HEK293T (cell line): ENCODE measurements at regions not wholly inside any gene's neighbourhood (a gene's known extent, or its start where the extent isn't known, plus 50 kb on each side); places are given as distances from the start of the nearest gene placed in this dataset.

Experiments
- CTCF ChIA-PET: fragments of 350-600 bp; formaldehyde crosslinking; extraction: SDS; loops from one replicate; lab custom pipeline; 2021; ENCODE audit warnings: antibody characterized with exemption, inconsistent platforms; lab: Yijun Ruan, JAX
- POLR2A ChIA-PET: fragments of 350-600 bp; formaldehyde crosslinking; extraction: SDS; loops from one replicate; lab custom pipeline; 2020; ENCODE audit warnings: antibody characterized with exemption, inconsistent platforms; lab: Yijun Ruan, JAX
- DNase-seq: peaks from one replicate; pipeline ENCODE4 v3.0.0; 2012; ENCODE audit warnings: mixed read lengths; ENCODE audit errors: extremely low spot score
- ARNT ChIP-seq: fragments of 450-650 bp; IDR thresholded peaks from 2 replicates; pipeline ENCODE4 v1.6.1; 2017; ENCODE audit warnings: mild to moderate bottlenecking
- BHLHE40 ChIP-seq: fragments of 450-650 bp; IDR thresholded peaks from 2 replicates; pipeline ENCODE4 v1.6.1; 2016; ENCODE audit warnings: mild to moderate bottlenecking, moderate library complexity, borderline replicate concordance
- CTBP1 ChIP-seq: fragments of 450-650 bp; IDR thresholded peaks from 2 replicates; pipeline ENCODE4 v1.6.1; 2016; ENCODE audit warnings: borderline replicate concordance
- ELF4 ChIP-seq: fragments of 450-650 bp; IDR thresholded peaks from 2 replicates; pipeline ENCODE4 v1.6.1; 2017; ENCODE audit warnings: antibody characterized with exemption
- FOXA1 ChIP-seq: fragments of 450-650 bp; IDR thresholded peaks from 2 replicates; pipeline ENCODE4 v1.6.1; 2016; ENCODE audit warnings: mild to moderate bottlenecking
- FOXK2 ChIP-seq: fragments of 450-650 bp; IDR thresholded peaks from 2 replicates; pipeline ENCODE4 v1.6.1; 2016; ENCODE audit warnings: mild to moderate bottlenecking
- FOXM1 ChIP-seq: fragments of 450-650 bp; IDR thresholded peaks from 2 replicates; pipeline ENCODE4 v1.6.1; 2017; ENCODE audit warnings: mild to moderate bottlenecking, borderline replicate concordance
- HDGF ChIP-seq: fragments of 450-650 bp; IDR thresholded peaks from 2 replicates; pipeline ENCODE4 v1.6.1; 2017; ENCODE audit warnings: antibody characterized with exemption, borderline replicate concordance
- L3MBTL2 ChIP-seq: fragments of 450-650 bp; conservative IDR thresholded peaks from 2 replicates; pipeline ENCODE4 v1.6.1; 2016; ENCODE audit warnings: mild to moderate bottlenecking
- LEF1 ChIP-seq: fragments of 450-650 bp; IDR thresholded peaks from 2 replicates; pipeline ENCODE4 v1.6.1; 2017; ENCODE audit warnings: mild to moderate bottlenecking, borderline replicate concordance
- NFRKB ChIP-seq: fragments of 450-650 bp; IDR thresholded peaks from 2 replicates; pipeline ENCODE4 v1.6.1; 2016; ENCODE audit warnings: mild to moderate bottlenecking, moderate library complexity
- SP1 ChIP-seq: fragments of 450-650 bp; IDR thresholded peaks from 2 replicates; pipeline ENCODE4 v1.6.1; 2017
- SUZ12 ChIP-seq: fragments of 450-650 bp; IDR thresholded peaks from 2 replicates; pipeline ENCODE4 v1.6.1; 2016; ENCODE audit warnings: mild to moderate bottlenecking
- TARDBP ChIP-seq: fragments of 450-650 bp; IDR thresholded peaks from 2 replicates; pipeline ENCODE4 v1.6.1; 2016
- ZNF384 ChIP-seq: fragments of 450-650 bp; IDR thresholded peaks from 2 replicates; pipeline ENCODE4 v1.6.1; 2016
- TF ChIP-seq, protein P1 (sequence below): fragments of 450-650 bp; IDR thresholded peaks from 2 replicates; pipeline ENCODE4 v1.6.1; 2016

DNA sequence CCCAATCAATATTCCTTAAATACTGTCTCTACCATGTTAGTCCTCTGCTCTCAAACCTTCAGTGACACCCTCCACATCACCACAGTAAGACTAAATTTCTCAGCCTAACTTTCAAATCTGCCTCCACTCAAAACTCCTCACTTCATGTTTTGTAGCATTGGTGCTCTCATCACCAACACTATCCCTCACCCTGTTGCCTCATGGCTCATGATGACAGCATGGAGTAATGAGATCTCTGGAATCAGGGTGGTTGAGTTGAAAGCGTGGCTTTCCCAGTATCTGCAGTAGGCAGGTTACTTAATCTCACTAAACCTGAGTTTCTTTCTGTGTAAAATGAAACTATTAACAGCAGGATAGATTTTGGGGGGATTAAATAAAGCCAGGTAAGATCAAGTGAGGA is 621.4 kb downstream of the NYAP2 start:
- CTCF ChIA-PET: no interaction called here

DNA sequence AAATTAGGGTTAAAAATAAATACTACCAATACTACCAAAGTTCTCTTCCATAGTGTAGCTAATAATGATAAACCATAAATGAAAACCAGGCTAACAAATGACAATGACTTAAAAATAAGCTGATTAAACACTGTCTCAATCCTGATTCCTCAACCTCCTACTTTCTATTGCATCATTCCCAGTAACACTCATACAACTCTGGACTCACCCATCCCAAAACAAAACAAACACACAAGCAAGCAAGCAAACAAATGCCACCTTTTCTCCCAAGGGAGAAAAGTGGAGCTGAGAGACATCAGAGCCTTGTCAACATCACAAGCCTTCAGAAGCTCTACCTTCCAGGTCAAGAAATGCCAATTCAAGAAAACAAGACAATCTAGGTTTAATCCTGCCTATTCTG is 620.7 kb downstream of the NYAP2 start:
- DNase-seq: no peak
- TF ChIP-seq BHLHE40 (no peak), FOXA1 (no peak), ARNT (no peak), ZNF384 (no peak), ELF4 (no peak), HDGF (no peak), LEF1 (no peak), SP1 (no peak), FOXK2 (no peak), TARDBP (no peak)
- ChIA-PET POLR2A (no interaction called here), CTCF (no interaction called here)

More for the DNA sequence above, 621.4 kb downstream of the NYAP2 start:
- POLR2A ChIA-PET: no interaction called here
- DNase-seq: no peak
- TF ChIP-seq SUZ12 (no peak), HDGF (no peak), LEF1 (no peak), SP1 (no peak)

DNA sequence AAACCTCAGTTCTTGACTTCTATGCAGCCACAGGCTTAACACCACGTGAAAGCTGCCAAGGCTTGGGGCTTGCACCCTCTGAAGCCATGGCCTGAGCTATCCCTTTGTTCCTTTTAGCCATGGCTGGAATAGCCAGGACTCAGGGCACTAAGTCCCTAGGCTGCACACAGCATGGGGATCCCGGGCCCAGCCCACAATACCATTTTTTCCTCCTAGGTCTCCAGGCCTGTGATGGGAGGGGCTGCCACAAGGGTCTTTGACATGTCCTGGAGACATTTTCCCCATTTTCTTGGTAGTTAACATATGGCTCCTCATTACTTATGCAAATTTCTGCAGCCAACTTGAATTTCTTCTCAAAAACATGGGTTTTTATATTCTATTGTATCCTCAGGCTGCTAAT is 619.1 kb downstream of the NYAP2 start:
- no peak for DNase-seq
- ChIA-PET POLR2A (no interaction called here), CTCF (no interaction called here)
- no peak for TF ChIP-seq FOXK2
- TF ChIP-seq FOXA1: no peak
- TF ChIP-seq ARNT: no peak
- TF ChIP-seq TARDBP: no peak
- TF ChIP-seq SUZ12: no peak
- TF ChIP-seq, protein P1, sequence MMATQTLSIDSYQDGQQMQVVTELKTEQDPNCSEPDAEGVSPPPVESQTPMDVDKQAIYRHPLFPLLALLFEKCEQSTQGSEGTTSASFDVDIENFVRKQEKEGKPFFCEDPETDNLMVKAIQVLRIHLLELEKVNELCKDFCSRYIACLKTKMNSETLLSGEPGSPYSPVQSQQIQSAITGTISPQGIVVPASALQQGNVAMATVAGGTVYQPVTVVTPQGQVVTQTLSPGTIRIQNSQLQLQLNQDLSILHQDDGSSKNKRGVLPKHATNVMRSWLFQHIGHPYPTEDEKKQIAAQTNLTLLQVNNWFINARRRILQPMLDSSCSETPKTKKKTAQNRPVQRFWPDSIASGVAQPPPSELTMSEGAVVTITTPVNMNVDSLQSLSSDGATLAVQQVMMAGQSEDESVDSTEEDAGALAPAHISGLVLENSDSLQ: no peak
- TF ChIP-seq ZNF384: no peak
- TF ChIP-seq ELF4: no peak
- no peak for TF ChIP-seq HDGF
- no peak for TF ChIP-seq SP1
- no peak for TF ChIP-seq CTBP1
- TF ChIP-seq L3MBTL2: no peak
- no peak for TF ChIP-seq BHLHE40
- TF ChIP-seq NFRKB: no peak
- no peak for TF ChIP-seq FOXM1
- no peak for TF ChIP-seq LEF1

DNA sequence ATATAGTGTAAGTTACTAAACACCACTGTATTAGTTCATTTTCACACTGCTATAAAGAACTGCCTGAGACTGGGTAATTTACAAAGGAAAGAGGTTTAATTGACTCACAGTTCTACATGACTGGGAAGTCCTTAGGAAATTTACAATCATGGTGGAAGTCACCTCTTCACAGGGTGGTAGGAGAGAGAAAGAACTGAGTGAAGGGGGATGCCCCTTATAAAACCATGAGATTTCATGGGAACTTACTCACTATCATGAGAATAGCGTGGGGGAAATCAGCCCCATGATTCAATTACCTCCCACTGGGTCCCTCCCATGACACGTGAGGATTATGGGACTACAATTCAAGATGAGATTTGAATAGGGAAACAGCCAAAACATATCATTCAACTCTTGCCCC is 618.0 kb downstream of the NYAP2 start:
- TF ChIP-seq CTBP1 (no peak), FOXA1 (no peak), FOXK2 (no peak), SUZ12 (no peak), TARDBP (no peak), L3MBTL2 (no peak), BHLHE40 (no peak), LEF1 (no peak), ELF4 (no peak), ARNT (no peak), ZNF384 (no peak), NFRKB (no peak), HDGF (no peak), SP1 (no peak), FOXM1 (no peak)
- TF ChIP-seq, protein P1: no peak
- ChIA-PET POLR2A (no interaction called here), CTCF (no interaction called here)
- no peak for DNase-seq

DNA sequence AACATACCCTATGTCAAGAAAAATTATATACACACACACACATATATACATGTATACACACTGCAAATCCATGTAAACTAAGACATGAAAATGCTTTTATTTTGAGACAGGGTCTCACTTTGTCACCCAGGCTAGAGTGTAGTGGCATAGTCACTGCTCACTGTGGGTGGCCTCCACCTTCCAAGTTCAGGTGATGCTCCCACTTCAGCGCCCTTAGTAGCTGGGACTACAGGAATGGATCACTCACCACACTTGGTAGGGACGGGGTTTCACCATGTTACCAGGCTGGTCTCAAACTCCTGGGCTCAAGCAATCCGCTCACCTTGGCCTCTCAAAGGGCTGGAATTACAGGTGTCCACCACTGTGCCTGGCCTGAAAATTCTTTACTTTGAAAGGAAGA is 617.6 kb downstream of the NYAP2 start:
- ChIA-PET CTCF (no interaction called here), POLR2A (no interaction called here)
- TF ChIP-seq CTBP1 (no peak), L3MBTL2 (no peak), ELF4 (no peak)
- no peak for DNase-seq

DNA sequence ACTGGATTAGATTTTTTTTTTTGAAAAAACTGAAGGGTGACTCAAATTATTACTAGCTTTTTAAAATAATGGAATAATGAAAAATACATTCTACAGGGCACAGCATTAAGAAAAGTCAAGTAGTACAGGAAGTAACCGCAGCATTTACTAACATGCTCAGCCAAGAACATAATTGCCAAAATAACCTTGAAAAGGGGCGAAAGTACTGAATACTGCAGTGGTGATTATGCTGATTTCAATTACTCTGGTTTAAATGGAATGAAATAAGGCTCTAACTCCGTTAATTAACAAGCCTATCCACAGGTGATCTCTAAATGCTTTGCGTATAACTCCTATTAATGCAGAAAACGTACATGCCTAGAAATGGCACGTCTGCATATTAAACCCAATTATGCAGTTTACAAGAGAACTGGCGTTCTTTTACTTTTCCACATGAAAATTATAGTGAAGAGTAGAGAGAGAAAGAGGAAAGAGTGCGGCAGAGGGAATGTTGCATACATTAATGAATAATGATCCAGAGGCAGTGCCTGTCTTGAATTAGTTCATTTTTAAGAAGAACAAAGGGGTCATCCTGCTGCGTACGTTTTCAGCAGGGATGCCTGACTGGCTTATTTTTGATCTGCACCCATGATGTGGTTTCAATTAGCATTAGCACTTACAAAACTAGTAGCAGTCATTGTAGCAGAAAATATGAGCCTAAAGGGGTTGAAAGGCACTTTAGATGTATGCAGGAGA is 612.4 kb downstream of the NYAP2 start:
- ChIA-PET POLR2A (no interaction called here), CTCF (no interaction called here)
- TF ChIP-seq L3MBTL2 (no peak), ARNT (no peak), CTBP1 (no peak), ZNF384 (no peak), BHLHE40 (no peak), SUZ12 (no peak), TARDBP (no peak), FOXA1 (no peak), SP1 (no peak), FOXM1 (no peak), FOXK2 (no peak), HDGF (no peak), LEF1 (no peak), ELF4 (no peak), NFRKB (no peak)
- TF ChIP-seq, protein P1: no peak
- DNase-seq: no peak
